GM12864 (cell line): ENCODE measurements at regions not wholly inside any gene's neighbourhood (a gene's known extent, or its start where the extent isn't known, plus 50 kb on each side); places are given as distances from the start of the nearest gene placed in this dataset.

Experiments used
- DNase-seq: peaks from one replicate; pipeline ENCODE4 v3.0.0-alpha.2; 2011; ENCODE audit warnings: low read depth
- H3K4me3 ChIP-seq: 2 replicates; pipeline ENCODE4 v1.5.1; 2011; ENCODE audit warnings: mild to moderate bottlenecking, low read depth, low read length, control low read depth
- CTCF ChIP-seq: IDR thresholded peaks from 2 replicates; pipeline ENCODE4 v1.5.1; 2011; ENCODE audit warnings: low read depth, mild to moderate bottlenecking, moderate library complexity, low read length, control low read depth, inconsistent platforms; ENCODE audit errors: missing control alignments

GRCh38 chr12:107632246-107632645 lies 53.4 kb upstream of the PWP1 start:
- DNase-seq, result no peak
- TF ChIP-seq CTCF, result no peak
- no peak overlapping the region for H3K4me3 ChIP-seq

GRCh38 chr12:107634530-107634929 lies 51.1 kb upstream of the PWP1 start:
- DNase-seq, result no peak
- H3K4me3 ChIP-seq, result no peak overlapping the region
- TF ChIP-seq CTCF, result no peak

- TF ChIP-seq CTCF, result no peak
- DNase-seq, result no peak
- no peak overlapping the region for H3K4me3 ChIP-seq
Observed at GRCh38 chr12:107635139-107635538, 50.5 kb upstream of the PWP1 start.
